ENCODE measurements at regions not wholly inside any gene's neighbourhood (a gene's known extent, or its start where the extent isn't known, plus 50 kb on each side); places are given as distances from the start of the nearest gene placed in this dataset.

GRCh38 chr12:89173678-89174077, 178.6 kb downstream of the DUSP6 start:
- Histone ChIP-seq H3K27me3 (ENCODE audit: insufficient read depth, low read depth) (no peaks in the 10 kb centered on the region), H4K20me1 (ENCODE audit: insufficient read depth) (no peaks in the 10 kb centered on the region), H3F3A (ENCODE audit: insufficient read depth, low read depth) (no peaks in the 10 kb centered on the region), H3K36me3 (ENCODE audit: low read depth) (no peaks in the 10 kb centered on the region), H3K4me2 (no peak overlapping the region), H3K9me3 (ENCODE audit: insufficient read depth, low read depth) (peaks cover 7% of the 10 kb centered on the region; the same call in 1 of the 2 replicates), H2AFZ (no peak overlapping the region), H3K79me2 (ENCODE audit: low read depth) (no peaks in the 10 kb centered on the region), H3K27ac (no peak overlapping the region), H3K9me2 (ENCODE audit: insufficient read depth) (no peaks in the 10 kb centered on the region), H3K4me3 (no peak overlapping the region), H3K4me1 (replicated peaks; ENCODE audit: insufficient read depth) (peaks cover 2% of the 10 kb centered on the region)
- intact Hi-C loops (cut with micrococcal nuclease; ENCODE audit: unreplicated experiment) = no loop called here
- ChIA-PET POLR2A (ENCODE audit: unreplicated experiment) (no interaction called here), CTCF (interaction anchor here (0.6 kb wide), 1 partner anchor 72 kb away, joined by 3 read pairs; no protein-coding TSS in a partner anchor)
- BruUV-seq (replicated peaks) = no TSS peak
- DNase-seq = no peak
- TF ChIP-seq EZH2 (IDR thresholded peaks at IDR 0.05; ENCODE audit: low read depth) (no peak), CTCF (conservative IDR thresholded peaks at IDR 0.05) (no peak)

DNA sequence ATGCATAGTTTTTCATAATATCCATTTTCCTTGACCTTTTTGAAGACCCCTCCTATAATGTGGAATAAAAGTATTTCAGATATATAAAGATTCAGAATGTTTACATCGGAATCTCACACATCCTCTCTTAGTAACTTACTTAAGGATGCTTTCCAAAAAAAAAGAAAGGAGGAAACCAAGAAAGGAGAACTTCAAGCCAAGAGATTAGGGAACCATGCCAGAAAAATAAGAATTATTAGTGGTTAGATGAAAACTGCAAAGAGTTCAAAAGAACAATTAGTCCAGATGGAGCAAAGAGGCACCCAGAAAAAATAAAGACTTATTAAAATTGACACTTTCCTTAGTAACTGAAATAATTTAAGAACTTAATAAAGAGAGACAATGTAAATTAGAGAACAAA, 179.2 kb downstream of the DUSP6 start:
- CTCF ChIA-PET = no interaction called here
- intact Hi-C loops (cut with micrococcal nuclease; ENCODE audit: unreplicated experiment) = no loop called here

GRCh38 chr12:89172224-89172623, 180.1 kb downstream of the DUSP6 start:
- POLR2A ChIA-PET (ENCODE audit: unreplicated experiment) = no interaction called here
- intact Hi-C loops (cut with micrococcal nuclease; ENCODE audit: unreplicated experiment) = no loop called here

More for the DNA sequence above, 179.2 kb downstream of the DUSP6 start:
- Histone ChIP-seq H2AFZ (no peak overlapping the region), H3K27ac (no peak overlapping the region), H3K79me2 (ENCODE audit: low read depth) (no peaks in the 10 kb centered on the region), H3K4me1 (replicated peaks; ENCODE audit: insufficient read depth) (no peaks in the 10 kb centered on the region), H3F3A (ENCODE audit: insufficient read depth, low read depth) (no peaks in the 10 kb centered on the region), H3K27me3 (ENCODE audit: insufficient read depth, low read depth) (no peaks in the 10 kb centered on the region), H3K36me3 (ENCODE audit: low read depth) (no peaks in the 10 kb centered on the region), H3K4me3 (no peak overlapping the region), H3K9me3 (ENCODE audit: insufficient read depth, low read depth) (peaks cover 7% of the 10 kb centered on the region; the same call in 1 of the 2 replicates), H3K4me2 (no peak overlapping the region), H3K9me2 (ENCODE audit: insufficient read depth) (no peaks in the 10 kb centered on the region), H4K20me1 (ENCODE audit: insufficient read depth) (no peaks in the 10 kb centered on the region)
- TF ChIP-seq CTCF (conservative IDR thresholded peaks at IDR 0.05) = no peak
- TF ChIP-seq EZH2 (IDR thresholded peaks at IDR 0.05; ENCODE audit: low read depth) = no peak
- DNase-seq = no peak
- BruUV-seq (replicated peaks) = no TSS peak
- POLR2A ChIA-PET (ENCODE audit: unreplicated experiment) = no interaction called here

More at GRCh38 chr12:89172224-89172623, 180.1 kb downstream of the DUSP6 start:
- Histone ChIP-seq H4K20me1 (ENCODE audit: insufficient read depth) (no peaks in the 10 kb centered on the region), H3K27ac (no peak overlapping the region), H2AFZ (no peak overlapping the region), H3K9me3 (ENCODE audit: insufficient read depth, low read depth) (peaks cover 4% of the 10 kb centered on the region; the same call in 1 of the 2 replicates), H3K27me3 (ENCODE audit: insufficient read depth, low read depth) (no peaks in the 10 kb centered on the region), H3K9me2 (ENCODE audit: insufficient read depth) (no peaks in the 10 kb centered on the region), H3K4me1 (replicated peaks; ENCODE audit: insufficient read depth) (no peaks in the 10 kb centered on the region), H3K4me2 (no peak overlapping the region), H3F3A (ENCODE audit: insufficient read depth, low read depth) (no peaks in the 10 kb centered on the region), H3K79me2 (ENCODE audit: low read depth) (no peaks in the 10 kb centered on the region), H3K36me3 (ENCODE audit: low read depth) (no peaks in the 10 kb centered on the region), H3K4me3 (no peak overlapping the region)
- CTCF ChIA-PET = no interaction called here
- no peak for DNase-seq
- TF ChIP-seq EZH2 (IDR thresholded peaks at IDR 0.05; ENCODE audit: low read depth) (no peak), CTCF (conservative IDR thresholded peaks at IDR 0.05) (no peak)
- no TSS peak for BruUV-seq (replicated peaks)
